Breast epithelium (tissue), 4 donors: ENCODE measurements at regions not wholly inside any gene's neighbourhood (a gene's known extent, or its start where the extent isn't known, plus 50 kb on each side); places are given as distances from the start of the nearest gene placed in this dataset.

Source experiments
- DNase-seq, 2 donors: peaks; one replicate each; pipeline ENCODE4 v3.0.0-alpha.2; 2019; ENCODE audit warnings: low spot score in 2 of 2
- H3K27ac ChIP-seq, 2 donors: fragments of 200-600 bp; sonication (generic) in 1 of 2; one replicate each; pipeline ENCODE4 v1.5.1; 2016 to 2019; ENCODE audit warnings: mild to moderate bottlenecking in 1 of 2
- H3K27me3 ChIP-seq, 2 donors: fragments of 200-600 bp; sonication (generic) in 1 of 2; one replicate each; pipeline versions ENCODE4 v1.5.1 to v1.6.0; 2017 to 2019; ENCODE audit warnings: control low read depth in 1 of 2, mild to moderate bottlenecking in 1 of 2
- H3K36me3 ChIP-seq: fragments of 200-600 bp; one replicate; pipeline ENCODE4 v1.5.1; 2019
- H3K4me1 ChIP-seq, 2 donors: fragments of 200-600 bp; sonication (generic); one replicate each; pipeline ENCODE4 v1.5.1; 2016 to 2019; ENCODE audit warnings: control low read depth in 1 of 2
- H3K4me3 ChIP-seq, 3 donors: fragments of 200-600 bp; sonication (generic); 1 replicate in 2 of 3; 2 replicates in 1 of 3; pipeline ENCODE4 v1.5.1; 2016 to 2019; ENCODE audit warnings: mild to moderate bottlenecking in 3 of 3, moderate library complexity in 2 of 3
- H3K9me3 ChIP-seq, 2 donors: fragments of 200-600 bp; sonication (generic) in 1 of 2; one replicate each; pipeline ENCODE4 v1.5.1; 2016 to 2019; ENCODE audit warnings: control low read depth in 1 of 2
- CTCF ChIP-seq, 3 donors: fragments of 450-650 bp; IDR thresholded peaks; one replicate each; pipeline ENCODE4 v1.5.1; 2016 to 2017; ENCODE audit warnings: antibody characterized with exemption in 3 of 3, mild to moderate bottlenecking in 3 of 3, moderate library complexity in 3 of 3
- POLR2A ChIP-seq: fragments of 450-650 bp; IDR thresholded peaks from one replicate; pipeline ENCODE4 v1.6.1; 2016; ENCODE audit warnings: antibody characterized with exemption, mild to moderate bottlenecking, moderate library complexity
- POLR2AphosphoS5 ChIP-seq, 3 donors: sonication (generic); formaldehyde crosslinking; IDR thresholded peaks; one replicate each; pipeline ENCODE4 v1.6.1; 2017; ENCODE audit warnings: antibody characterized with exemption in 3 of 3
- intact Hi-C: fragments of 100-400 bp; cut with DNase I; formaldehyde crosslinking; loops from one replicate; pipeline ENCODE4 v1.15.1; 2023; ENCODE audit warnings: low total_unique reads

GRCh38 chr18:46295416-46295815, 191.2 kb downstream of the HAUS1 start:
- TF ChIP-seq POLR2A, result no peak
- TF ChIP-seq POLR2AphosphoS5 (IDR thresholded peaks at IDR 0.05), result no peak
- TF ChIP-seq CTCF (IDR thresholded peaks at IDR 0.05), result no peak
- H3K36me3 ChIP-seq, result no peaks in the 10 kb centered on the region
- H3K27me3 ChIP-seq, result no peaks in the 10 kb centered on the region
- no peaks in the 10 kb centered on the region for H3K9me3 ChIP-seq
- DNase-seq, result no peak
- H3K4me1 ChIP-seq, result no peaks in the 10 kb centered on the region
- H3K4me3 ChIP-seq, result no peak overlapping the region
- no peak overlapping the region for H3K27ac ChIP-seq
- intact Hi-C loops, result no loop called here

GRCh38 chr18:46296656-46297055, 192.5 kb downstream of the HAUS1 start:
- DNase-seq, result no peak
- Histone ChIP-seq H3K36me3 (no peaks in the 10 kb centered on the region), H3K4me1 (no peaks in the 10 kb centered on the region), H3K4me3 (no peak overlapping the region), H3K27ac (no peak overlapping the region), H3K9me3 (no peaks in the 10 kb centered on the region), H3K27me3 (no peaks in the 10 kb centered on the region)
- TF ChIP-seq POLR2A, result no peak
- no peak for TF ChIP-seq CTCF (IDR thresholded peaks at IDR 0.05)
- no peak for TF ChIP-seq POLR2AphosphoS5 (IDR thresholded peaks at IDR 0.05)
- intact Hi-C loops, result loop anchor here (1.0 kb wide), 1 partner anchor 23 kb away; no protein-coding TSS in a partner anchor

- Histone ChIP-seq H3K36me3 (no peaks in the 10 kb centered on the region), H3K27ac (no peak overlapping the region), H3K27me3 (no peaks in the 10 kb centered on the region), H3K4me3 (no peak overlapping the region), H3K4me1 (no peaks in the 10 kb centered on the region), H3K9me3 (no peaks in the 10 kb centered on the region)
- no peak for DNase-seq
- no peak for TF ChIP-seq CTCF (IDR thresholded peaks at IDR 0.05)
- TF ChIP-seq POLR2AphosphoS5 (IDR thresholded peaks at IDR 0.05), result no peak
- no peak for TF ChIP-seq POLR2A
- intact Hi-C loops, result loop anchor here (1.0 kb wide), 1 partner anchor 22 kb away; no protein-coding TSS in a partner anchor
Observed at GRCh38 chr18:46297124-46297523, 192.9 kb downstream of the HAUS1 start.

GRCh38 chr18:46297621-46298020, 193.4 kb downstream of the HAUS1 start:
- no peak for DNase-seq
- intact Hi-C loops, result loop anchor here (1.0 kb wide), 1 partner anchor 22 kb away; no protein-coding TSS in a partner anchor
- H3K9me3 ChIP-seq, result no peaks in the 10 kb centered on the region
- H3K4me1 ChIP-seq, result no peaks in the 10 kb centered on the region
- TF ChIP-seq CTCF (IDR thresholded peaks at IDR 0.05) (no peak), POLR2A (no peak), POLR2AphosphoS5 (IDR thresholded peaks at IDR 0.05) (no peak)
- no peak overlapping the region for H3K27ac ChIP-seq
- no peaks in the 10 kb centered on the region for H3K36me3 ChIP-seq
- no peaks in the 10 kb centered on the region for H3K27me3 ChIP-seq
- no peak overlapping the region for H3K4me3 ChIP-seq

- H3K4me3 ChIP-seq, result no peak overlapping the region
- no peak overlapping the region for H3K27ac ChIP-seq
- no peak for DNase-seq
- no peaks in the 10 kb centered on the region for H3K36me3 ChIP-seq
- intact Hi-C loops, result no loop called here
- no peaks in the 10 kb centered on the region for H3K9me3 ChIP-seq
- no peak for TF ChIP-seq POLR2A
- TF ChIP-seq CTCF (IDR thresholded peaks at IDR 0.05), result no peak
- TF ChIP-seq POLR2AphosphoS5 (IDR thresholded peaks at IDR 0.05), result no peak
- no peaks in the 10 kb centered on the region for H3K27me3 ChIP-seq
- no peaks in the 10 kb centered on the region for H3K4me1 ChIP-seq
Observed at GRCh38 chr18:46298511-46298910, 194.3 kb downstream of the HAUS1 start.
